T-helper 1 cell treated with Interleukin-12 subunit alpha and Interleukin-12 subunit beta and Interleukin-4 antibody, amounts not matched to agents 30 μg/mL and 1 μg/mL, for 36 hours (primary cell): ENCODE measurements at regions not wholly inside any gene's neighbourhood (a gene's known extent, or its start where the extent isn't known, plus 50 kb on each side); places are given as distances from the start of the nearest gene placed in this dataset.
"Not testable (repeated sequence)": the region's sequence is repeated elsewhere in the genome, so short reads cannot be mapped to it uniquely, and the experiment has no call there.

Source experiments
- H3K27ac Mint-ChIP-seq: one replicate; pipeline ENCODE4 v1.8.0; 2021; ENCODE audit warnings: mild to moderate bottlenecking, mixed read lengths
- H3K27me3 Mint-ChIP-seq: one replicate; pipeline ENCODE4 v1.8.0; 2021; ENCODE audit warnings: low read depth, mixed read lengths
- H3K36me3 Mint-ChIP-seq: one replicate; pipeline ENCODE4 v1.8.0; 2021; ENCODE audit warnings: low read depth, mixed read lengths
- H3K4me1 Mint-ChIP-seq: one replicate; pipeline ENCODE4 v1.8.0; 2021; ENCODE audit warnings: low read depth, mixed read lengths
- H3K4me3 Mint-ChIP-seq: one replicate; pipeline ENCODE4 v1.8.0; 2021; ENCODE audit warnings: mild to moderate bottlenecking, moderate library complexity, mixed read lengths
- H3K9me3 Mint-ChIP-seq: one replicate; pipeline ENCODE4 v1.8.0; 2021; ENCODE audit warnings: mixed read lengths

- no peaks in the 10 kb centered on the region for H3K36me3 Mint-ChIP-seq
- peaks cover 12% of the 10 kb centered on the region for H3K4me1 Mint-ChIP-seq
- H3K27ac Mint-ChIP-seq = no peak overlapping the region
- H3K27me3 Mint-ChIP-seq = peaks cover 19% of the 10 kb centered on the region
- no peaks in the 10 kb centered on the region for H3K9me3 Mint-ChIP-seq
- H3K4me3 Mint-ChIP-seq = no peak overlapping the region
Measured at GRCh38 chr15:99486371-99487336, 79.1 kb upstream of the MEF2A start.

GRCh38 chr15:99487337-99487730 is 78.5 kb upstream of the MEF2A start:
- Mint-ChIP-seq H3K9me3 (no peaks in the 10 kb centered on the region), H3K27me3 (peaks cover 22% of the 10 kb centered on the region), H3K27ac (no peak overlapping the region), H3K36me3 (no peaks in the 10 kb centered on the region), H3K4me3 (no peak overlapping the region), H3K4me1 (peaks cover 10% of the 10 kb centered on the region)

GRCh38 chr15:99492275-99492674 is 73.5 kb upstream of the MEF2A start:
- Mint-ChIP-seq H3K27me3 (peaks cover 14% of the 10 kb centered on the region), H3K9me3 (no peaks in the 10 kb centered on the region), H3K27ac (no peak overlapping the region), H3K4me3 (no peak overlapping the region), H3K4me1 (peaks cover 8% of the 10 kb centered on the region), H3K36me3 (no peaks in the 10 kb centered on the region)

GRCh38 chr15:99492716-99493115 is 73.1 kb upstream of the MEF2A start:
- peaks cover 12% of the 10 kb centered on the region for H3K27me3 Mint-ChIP-seq

GRCh38 chr15:99493461-99493860 is 72.3 kb upstream of the MEF2A start:
- Mint-ChIP-seq H3K27ac (no peak overlapping the region), H3K4me1 (peaks cover 8% of the 10 kb centered on the region), H3K4me3 (no peak overlapping the region), H3K9me3 (peaks cover 4% of the 10 kb centered on the region), H3K36me3 (peaks cover 1% of the 10 kb centered on the region), H3K27me3 (peaks cover 12% of the 10 kb centered on the region)

More at GRCh38 chr15:99492716-99493115, 73.1 kb upstream of the MEF2A start:
- H3K36me3 Mint-ChIP-seq = peaks cover 1% of the 10 kb centered on the region
- H3K4me3 Mint-ChIP-seq = no peak overlapping the region
- H3K9me3 Mint-ChIP-seq = peaks cover 3% of the 10 kb centered on the region
- H3K4me1 Mint-ChIP-seq = peaks cover 8% of the 10 kb centered on the region
- H3K27ac Mint-ChIP-seq = no peak overlapping the region

GRCh38 chr15:99494536-99495233 is 71.1 kb upstream of the MEF2A start:
- not testable (repeated sequence) for H3K36me3 Mint-ChIP-seq, H3K9me3 Mint-ChIP-seq, H3K27ac Mint-ChIP-seq, H3K4me1 Mint-ChIP-seq, H3K4me3 Mint-ChIP-seq
- H3K27me3 Mint-ChIP-seq = peaks cover 12% of the 10 kb centered on the region

- H3K4me1 Mint-ChIP-seq = peaks cover 12% of the 10 kb centered on the region
- peaks cover 4% of the 10 kb centered on the region for H3K9me3 Mint-ChIP-seq
- H3K4me3 Mint-ChIP-seq = no peak overlapping the region
- H3K27me3 Mint-ChIP-seq = peaks cover 8% of the 10 kb centered on the region
- H3K36me3 Mint-ChIP-seq = peaks cover 1% of the 10 kb centered on the region
- peak overlapping the region; percentile 63 for H3K27ac Mint-ChIP-seq
Measured at GRCh38 chr15:99495430-99496301, 70.1 kb upstream of the MEF2A start.

- Mint-ChIP-seq H3K36me3 (peaks cover 1% of the 10 kb centered on the region), H3K4me1 (peaks cover 14% of the 10 kb centered on the region), H3K4me3 (no peak overlapping the region), H3K27me3 (peaks cover 4% of the 10 kb centered on the region), H3K9me3 (peaks cover 4% of the 10 kb centered on the region), H3K27ac (peak overlapping the region; percentile 63)
Measured at GRCh38 chr15:99496302-99496629, 69.5 kb upstream of the MEF2A start.

- Mint-ChIP-seq H3K27ac (peak overlapping the region; percentile 43), H3K36me3 (peaks cover 4% of the 10 kb centered on the region), H3K4me3 (no peak overlapping the region), H3K9me3 (peaks cover 4% of the 10 kb centered on the region), H3K27me3 (no peaks in the 10 kb centered on the region), H3K4me1 (peaks cover 37% of the 10 kb centered on the region)
Measured at GRCh38 chr15:99502182-99502581, 63.6 kb upstream of the MEF2A start.

GRCh38 chr15:99502661-99503060 is 63.1 kb upstream of the MEF2A start:
- Mint-ChIP-seq H3K27ac (peak overlapping the region; percentile 43), H3K9me3 (peaks cover 2% of the 10 kb centered on the region), H3K36me3 (peaks cover 3% of the 10 kb centered on the region), H3K4me3 (no peak overlapping the region), H3K4me1 (peaks cover 37% of the 10 kb centered on the region), H3K27me3 (no peaks in the 10 kb centered on the region)

- no peak overlapping the region for H3K4me3 Mint-ChIP-seq
- no peaks in the 10 kb centered on the region for H3K27me3 Mint-ChIP-seq
- no peak overlapping the region for H3K27ac Mint-ChIP-seq
- peaks cover 41% of the 10 kb centered on the region for H3K4me1 Mint-ChIP-seq
- H3K9me3 Mint-ChIP-seq = no peaks in the 10 kb centered on the region
- H3K36me3 Mint-ChIP-seq = peaks cover 3% of the 10 kb centered on the region
Measured at GRCh38 chr15:99503411-99503810, 62.4 kb upstream of the MEF2A start.

GRCh38 chr15:99504071-99504822 is 61.5 kb upstream of the MEF2A start:
- Mint-ChIP-seq H3K36me3 (peaks cover 3% of the 10 kb centered on the region), H3K27me3 (no peaks in the 10 kb centered on the region), H3K4me3 (no peak overlapping the region), H3K27ac (peak overlapping the region; percentile 39), H3K4me1 (peaks cover 41% of the 10 kb centered on the region), H3K9me3 (no peaks in the 10 kb centered on the region)

GRCh38 chr15:99504823-99505551 is 60.8 kb upstream of the MEF2A start:
- H3K9me3 Mint-ChIP-seq = no peaks in the 10 kb centered on the region
- peaks cover 3% of the 10 kb centered on the region for H3K36me3 Mint-ChIP-seq
- H3K27me3 Mint-ChIP-seq = no peaks in the 10 kb centered on the region
- peaks cover 46% of the 10 kb centered on the region for H3K4me1 Mint-ChIP-seq
- H3K4me3 Mint-ChIP-seq = no peak overlapping the region
- no peak overlapping the region for H3K27ac Mint-ChIP-seq
